GM19468 (cell line): ENCODE measurements at regions not wholly inside any gene's neighbourhood (a gene's known extent, or its start where the extent isn't known, plus 50 kb on each side); places are given as distances from the start of the nearest gene placed in this dataset.

Experiments
- ATAC-seq: cut with Tn5 transposase; IDR thresholded peaks from one replicate; pipeline ENCODE4 v1.9.1; 2021; ENCODE audit warnings: mild to moderate bottlenecking, moderate library complexity, moderate number of reproducible peaks; ENCODE audit not compliant: unreplicated experiment; ENCODE audit errors: extremely low read depth

- ATAC-seq, result no peak
These were observed 97.4 kb downstream of the GGTLC2 start for GRCh38 chr22:22741843-22742242.

DNA sequence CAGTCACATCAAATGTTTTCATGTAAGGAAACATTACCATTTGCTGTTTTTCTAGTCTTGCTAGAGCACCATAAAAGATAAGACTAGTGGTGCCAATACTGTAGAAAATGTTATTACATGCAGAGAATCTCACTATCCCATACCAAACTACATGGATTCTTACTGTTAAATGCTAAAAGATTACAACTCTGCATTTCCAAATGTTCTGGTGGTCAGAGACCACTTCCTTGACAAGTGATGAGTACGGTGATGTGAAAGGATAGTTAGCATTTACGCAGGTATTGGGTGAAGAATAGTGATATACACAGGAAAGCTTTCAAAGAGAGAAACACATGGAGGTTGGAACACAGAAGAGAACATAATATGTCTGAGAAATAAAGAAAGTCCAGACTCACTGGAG lies 98.2 kb downstream of the GGTLC2 start:
- no peak for ATAC-seq

DNA sequence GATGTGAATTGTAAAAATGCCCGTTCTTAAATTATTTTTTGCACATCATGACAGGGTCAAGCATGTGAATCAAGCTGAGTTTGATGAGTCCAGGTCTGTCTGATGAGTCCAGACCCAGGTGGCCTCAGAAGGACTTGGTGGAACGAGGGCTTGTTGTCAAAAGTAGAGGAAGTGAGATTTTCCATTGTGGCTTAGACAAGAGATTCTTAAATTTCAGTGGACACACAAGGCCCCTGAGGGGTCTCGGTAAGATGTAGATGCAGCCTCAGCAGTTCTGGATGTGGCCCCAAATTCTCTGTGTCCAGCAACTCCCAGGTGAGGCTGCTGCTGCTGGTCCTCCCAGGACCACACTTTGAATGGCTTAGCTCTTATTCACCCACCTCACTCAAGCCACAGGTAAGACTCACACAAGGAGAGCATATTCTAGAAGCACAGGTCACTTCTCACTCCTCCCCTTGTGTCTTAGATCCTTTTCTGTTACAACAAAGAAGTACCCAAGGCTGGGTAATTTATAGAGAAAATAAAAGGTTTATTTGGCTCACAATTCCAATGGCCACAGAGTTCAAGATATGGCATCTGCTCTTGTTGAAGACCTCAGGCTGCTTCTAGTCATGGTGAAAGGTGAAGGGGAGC lies 98.8 kb downstream of the GGTLC2 start:
- ATAC-seq, result no peak

DNA sequence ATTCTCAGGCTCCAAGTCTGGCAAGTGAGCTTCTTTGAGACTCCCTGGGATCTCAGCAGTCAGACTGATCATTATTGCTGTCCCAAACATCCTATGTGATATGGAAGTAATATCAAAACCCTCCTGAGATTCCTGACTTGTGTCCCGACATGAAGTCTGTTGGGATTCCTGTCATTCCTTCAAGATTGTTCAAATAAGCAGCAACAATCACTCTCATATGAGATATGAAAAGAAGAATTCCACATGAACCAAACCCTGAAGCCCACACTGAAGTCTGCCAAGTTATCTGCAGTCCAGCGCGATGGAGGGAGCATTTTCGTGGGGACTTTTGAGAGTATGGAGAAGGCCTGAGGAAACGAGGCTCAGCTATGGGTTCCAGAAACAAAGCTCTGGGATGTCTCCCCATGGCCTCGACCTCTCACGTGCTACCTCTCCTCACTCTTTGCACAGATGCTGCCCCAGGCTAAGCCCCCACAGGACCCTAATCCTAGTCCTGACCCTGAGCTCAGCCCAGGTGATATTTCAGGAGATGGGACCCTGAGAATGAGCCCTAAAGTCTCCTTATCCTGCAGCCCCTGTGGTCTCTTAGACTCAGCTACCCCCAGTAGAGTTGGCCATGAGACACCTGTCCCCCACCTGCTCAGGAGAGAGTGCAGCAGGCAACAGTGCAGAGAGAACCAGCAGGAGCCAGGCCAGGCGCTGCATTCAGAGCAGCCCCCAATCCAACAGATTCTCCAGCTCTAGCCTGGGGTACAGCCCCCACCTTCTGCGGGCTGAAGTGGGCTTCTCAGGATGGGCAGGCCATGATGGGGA lies 100.2 kb downstream of the GGTLC2 start:
- no peak for ATAC-seq

GRCh38 chr22:22745225-22746060 lies 101.0 kb downstream of the GGTLC2 start:
- ATAC-seq, result no peak

DNA sequence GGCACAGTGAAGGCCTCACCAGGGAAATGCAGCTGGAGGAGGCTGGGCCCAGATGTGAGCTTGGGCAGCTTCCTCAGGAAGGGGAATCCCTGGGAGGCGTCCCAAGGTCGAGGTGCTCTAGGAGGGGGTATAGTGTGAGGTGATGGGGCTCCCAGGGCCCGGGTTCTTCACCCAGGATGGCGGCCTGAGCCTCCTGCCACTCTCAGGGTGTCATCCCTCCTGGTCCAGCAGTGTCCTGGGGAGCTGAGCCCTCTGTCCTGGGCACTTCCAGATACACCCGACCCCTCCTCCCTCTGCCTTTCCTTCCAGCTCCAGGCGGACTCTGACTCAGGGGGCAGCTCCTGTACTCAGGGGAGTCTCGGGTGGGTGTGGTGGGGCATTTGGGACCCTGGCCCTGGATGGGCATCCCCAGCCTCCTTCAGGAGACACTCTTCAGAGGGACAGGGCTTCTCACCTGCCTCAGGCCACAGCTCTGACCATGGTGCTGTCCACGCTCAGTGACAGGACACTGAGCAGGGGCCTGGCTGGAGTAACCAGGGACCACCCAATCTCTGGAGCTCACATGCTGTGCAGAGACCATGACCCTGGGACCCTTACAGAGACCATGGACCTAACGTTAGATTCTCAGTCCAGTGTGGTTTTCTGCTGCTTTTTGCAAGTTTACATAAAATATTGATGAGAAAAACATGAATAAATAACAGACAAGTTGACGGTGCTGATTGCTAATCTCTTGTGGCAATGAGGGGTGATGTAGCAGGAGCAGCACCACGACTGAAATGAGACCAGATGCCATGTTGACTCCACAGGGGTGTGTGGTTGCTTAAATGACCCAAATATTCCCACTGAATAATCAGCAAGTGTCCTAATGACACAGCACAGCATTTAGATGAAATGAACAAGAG lies 101.9 kb downstream of the GGTLC2 start:
- ATAC-seq, result no peak

GRCh38 chr22:22746963-22747933 lies 102.8 kb downstream of the GGTLC2 start:
- ATAC-seq, result no peak

GRCh38 chr22:22748297-22748743 lies 103.9 kb downstream of the GGTLC2 start:
- ATAC-seq, result no peak

DNA sequence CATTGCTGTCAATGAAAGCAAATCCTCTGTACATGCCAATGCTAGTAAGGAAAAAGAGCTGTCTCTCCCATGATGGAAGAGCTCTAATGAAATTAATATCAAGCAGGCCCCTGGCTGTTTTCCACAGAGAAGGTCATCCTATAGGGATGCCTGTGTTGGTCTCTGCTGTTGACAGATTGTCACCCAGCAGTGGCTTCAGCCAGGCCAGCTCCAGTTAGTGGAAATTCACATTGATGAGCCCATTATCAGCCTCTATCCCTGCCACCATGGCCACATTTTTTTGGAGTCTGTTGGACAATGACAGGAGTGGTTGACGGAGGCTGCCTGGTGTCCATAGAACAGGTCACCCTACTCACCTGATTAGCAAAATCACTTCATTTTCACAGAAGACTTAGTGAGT lies 104.3 kb downstream of the GGTLC2 start:
- ATAC-seq, result no peak

GRCh38 chr22:22749167-22749758 lies 104.8 kb downstream of the GGTLC2 start:
- no peak for ATAC-seq

- ATAC-seq, result no peak
These were observed 106.1 kb downstream of the GGTLC2 start for GRCh38 chr22:22750335-22751042.

DNA sequence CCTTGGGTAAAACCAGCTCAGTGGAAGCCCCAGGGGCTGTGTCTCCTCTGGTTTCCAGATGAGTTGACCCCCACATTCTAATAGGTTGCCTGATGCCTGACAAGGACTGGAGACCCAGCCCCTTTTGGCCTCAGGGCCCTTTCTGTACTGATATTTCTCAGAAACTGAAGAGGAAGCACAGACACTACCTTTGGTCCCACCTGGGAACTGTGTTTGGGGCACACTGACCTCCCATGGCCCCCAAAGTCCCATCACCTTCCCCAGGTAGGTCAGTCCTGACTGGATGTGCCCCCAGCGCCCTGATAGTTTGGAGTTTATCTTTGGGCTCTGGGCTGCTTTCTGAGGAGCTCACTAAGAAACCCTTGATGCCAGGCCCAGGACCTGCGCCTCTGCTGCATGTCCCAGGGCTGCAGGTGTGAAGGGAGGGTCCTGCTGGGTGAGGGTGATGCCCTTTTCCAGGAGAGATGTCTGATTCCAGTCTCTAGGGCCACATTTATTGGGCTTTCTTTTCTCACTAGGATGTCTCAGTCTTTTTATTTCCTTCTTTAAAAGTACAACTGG lies 106.7 kb downstream of the GGTLC2 start:
- no peak for ATAC-seq

DNA sequence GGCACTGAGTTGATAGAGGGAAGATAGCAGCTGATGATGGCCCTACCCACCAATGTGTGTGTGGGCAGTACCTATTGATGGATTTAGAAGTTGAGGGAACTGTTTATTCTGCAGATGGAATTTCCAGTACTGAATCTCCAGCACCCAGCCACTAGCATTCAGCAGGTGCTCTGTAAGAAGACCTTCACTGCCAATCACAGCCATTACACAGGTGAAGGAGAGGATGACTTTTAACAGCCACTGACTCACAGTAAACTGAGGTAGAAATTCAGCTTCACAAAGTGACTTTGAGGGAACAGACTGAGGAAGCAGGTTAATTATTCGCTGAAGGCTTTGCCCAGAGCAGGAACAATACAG lies 107.8 kb downstream of the GGTLC2 start:
- ATAC-seq, result no peak

DNA sequence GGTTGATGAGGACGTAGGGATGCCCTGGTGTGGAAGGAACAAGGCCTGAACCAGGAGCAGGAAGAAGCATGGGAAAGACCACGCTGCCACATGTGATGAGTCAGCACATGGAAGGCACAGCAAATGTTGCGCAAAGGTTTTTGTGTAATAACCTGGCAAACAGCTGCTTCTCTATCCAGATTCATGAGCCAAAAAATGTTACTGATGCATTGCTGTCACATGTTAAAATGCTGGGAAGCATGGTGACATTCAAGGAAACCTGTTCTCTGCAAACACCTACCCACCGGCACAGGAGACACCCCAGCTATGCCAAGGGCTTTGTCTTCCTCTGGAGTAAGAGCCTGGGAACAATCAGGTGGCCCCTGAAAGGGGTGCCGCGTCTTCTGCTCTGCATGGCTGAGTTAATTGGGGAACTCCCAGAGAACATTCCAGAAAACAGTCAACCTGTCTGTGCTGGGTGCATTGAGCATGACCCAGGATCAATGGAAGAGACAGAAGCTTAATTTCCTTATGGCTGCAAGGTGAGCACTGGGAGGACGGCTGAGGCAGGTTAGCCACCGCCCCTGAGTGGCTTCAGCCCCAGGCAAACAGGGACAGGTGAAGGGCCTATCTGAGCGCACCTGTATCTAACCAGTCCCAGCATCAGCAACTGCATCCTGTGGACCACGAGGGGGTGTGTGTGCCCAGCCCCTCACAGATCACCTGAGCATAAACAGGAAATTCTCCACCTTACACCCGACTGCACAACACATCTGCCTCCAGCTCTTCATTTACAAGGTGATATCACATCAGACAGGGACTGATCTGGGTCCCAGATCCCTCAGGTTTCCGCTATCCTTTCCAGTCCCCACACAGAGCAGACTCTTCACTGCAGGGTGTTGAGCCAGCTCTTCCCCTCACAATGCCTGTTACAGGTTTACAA lies 108.4 kb downstream of the GGTLC2 start:
- ATAC-seq, result no peak

GRCh38 chr22:22753526-22754267 lies 109.3 kb downstream of the GGTLC2 start:
- no peak for ATAC-seq

- ATAC-seq, result no peak
These were observed 109.8 kb downstream of the GGTLC2 start for GRCh38 chr22:22754268-22754657.
